Erythroblast (primary cell): ENCODE measurements at regions not wholly inside any gene's neighbourhood (a gene's known extent, or its start where the extent isn't known, plus 50 kb on each side); places are given as distances from the start of the nearest gene placed in this dataset.

Source experiments
- GATA1 ChIP-seq: IDR thresholded peaks from 2 replicates; pipeline ENCODE4 v1.6.1; 2011; ENCODE audit warnings: low read depth, mild to moderate bottlenecking, control low read depth, low read length, moderate library complexity
- POLR2A ChIP-seq: IDR thresholded peaks from 2 replicates; pipeline ENCODE4 v1.6.1; 2011; ENCODE audit warnings: mild to moderate bottlenecking, low read length

GRCh38 chr1:78760858-78761257 is 111.2 kb downstream of the IFI44 start:
- TF ChIP-seq POLR2A (no peak), GATA1 (no peak)
